ENCODE measurements at regions not wholly inside any gene's neighbourhood (a gene's known extent, or its start where the extent isn't known, plus 50 kb on each side); places are given as distances from the start of the nearest gene placed in this dataset.

DNA sequence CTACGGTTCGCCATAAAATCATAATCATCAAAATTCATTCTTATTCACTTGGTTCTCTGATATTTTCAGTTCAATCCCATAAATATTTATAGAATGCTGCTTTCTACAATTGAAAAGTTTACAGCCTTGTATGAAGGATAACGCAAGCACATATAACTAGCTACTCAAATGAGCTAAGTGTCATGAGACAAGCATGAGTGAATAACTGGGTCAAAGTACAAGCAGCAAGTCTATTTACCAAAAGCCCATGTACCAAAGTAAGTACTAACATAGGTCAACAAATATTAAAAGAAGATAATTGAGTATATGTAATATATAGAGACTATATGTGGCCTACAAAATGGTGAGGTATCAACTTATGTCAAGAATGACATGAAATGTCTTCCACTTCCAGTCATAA is 596.6 kb downstream of the GBE1 start:
- TF ChIP-seq, protein P1, sequence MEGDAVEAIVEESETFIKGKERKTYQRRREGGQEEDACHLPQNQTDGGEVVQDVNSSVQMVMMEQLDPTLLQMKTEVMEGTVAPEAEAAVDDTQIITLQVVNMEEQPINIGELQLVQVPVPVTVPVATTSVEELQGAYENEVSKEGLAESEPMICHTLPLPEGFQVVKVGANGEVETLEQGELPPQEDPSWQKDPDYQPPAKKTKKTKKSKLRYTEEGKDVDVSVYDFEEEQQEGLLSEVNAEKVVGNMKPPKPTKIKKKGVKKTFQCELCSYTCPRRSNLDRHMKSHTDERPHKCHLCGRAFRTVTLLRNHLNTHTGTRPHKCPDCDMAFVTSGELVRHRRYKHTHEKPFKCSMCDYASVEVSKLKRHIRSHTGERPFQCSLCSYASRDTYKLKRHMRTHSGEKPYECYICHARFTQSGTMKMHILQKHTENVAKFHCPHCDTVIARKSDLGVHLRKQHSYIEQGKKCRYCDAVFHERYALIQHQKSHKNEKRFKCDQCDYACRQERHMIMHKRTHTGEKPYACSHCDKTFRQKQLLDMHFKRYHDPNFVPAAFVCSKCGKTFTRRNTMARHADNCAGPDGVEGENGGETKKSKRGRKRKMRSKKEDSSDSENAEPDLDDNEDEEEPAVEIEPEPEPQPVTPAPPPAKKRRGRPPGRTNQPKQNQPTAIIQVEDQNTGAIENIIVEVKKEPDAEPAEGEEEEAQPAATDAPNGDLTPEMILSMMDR (IDR thresholded peaks at IDR 0.05) = no peak
- TF ChIP-seq POLR2A (IDR thresholded peaks at IDR 0.05) = no peak
- Histone ChIP-seq H3K9me3 (no peaks in the 10 kb centered on the region), H3K4me1 (no peaks in the 10 kb centered on the region), H3K4me3 (no peak overlapping the region), H3K27ac (no peak overlapping the region), H3K27me3 (no peaks in the 10 kb centered on the region), H3K36me3 (no peaks in the 10 kb centered on the region)
- DNase-seq = no peak
- intact Hi-C loops (cut with DNase I) = no loop called here
- 81 to 88% methylated on average over 3 of the region's 3 CpGs for WGBS, 2 donors

DNA sequence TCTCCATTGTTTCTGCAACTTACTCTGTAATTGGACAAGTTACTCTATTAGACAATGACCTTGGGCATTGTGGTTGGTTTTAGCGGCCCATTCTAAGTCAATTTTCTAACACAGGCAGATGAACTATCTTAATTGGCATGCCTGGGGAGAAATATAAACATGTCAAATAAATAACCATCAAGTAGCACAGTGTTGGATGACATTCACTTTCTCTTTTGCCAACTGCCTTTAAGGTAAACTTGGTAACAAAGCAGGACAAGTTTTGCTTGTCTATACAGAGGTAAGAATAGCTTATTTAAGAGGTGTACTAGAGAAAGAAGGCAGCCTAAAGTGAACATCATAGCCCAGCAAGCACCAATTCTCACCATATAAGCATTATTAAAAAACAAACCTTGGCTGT is 599.6 kb downstream of the GBE1 start:
- Histone ChIP-seq H3K27ac (no peak overlapping the region), H3K27me3 (no peaks in the 10 kb centered on the region), H3K9me3 (no peaks in the 10 kb centered on the region), H3K4me1 (no peaks in the 10 kb centered on the region), H3K4me3 (no peak overlapping the region), H3K36me3 (no peaks in the 10 kb centered on the region)
- intact Hi-C loops (cut with DNase I) = no loop called here
- WGBS, 2 donors = 73 to 100% methylated on average over 1 of the region's 1 CpG
- no peak for DNase-seq
- TF ChIP-seq POLR2A (IDR thresholded peaks at IDR 0.05) = no peak
- TF ChIP-seq, protein P1 (IDR thresholded peaks at IDR 0.05) = no peak

DNA sequence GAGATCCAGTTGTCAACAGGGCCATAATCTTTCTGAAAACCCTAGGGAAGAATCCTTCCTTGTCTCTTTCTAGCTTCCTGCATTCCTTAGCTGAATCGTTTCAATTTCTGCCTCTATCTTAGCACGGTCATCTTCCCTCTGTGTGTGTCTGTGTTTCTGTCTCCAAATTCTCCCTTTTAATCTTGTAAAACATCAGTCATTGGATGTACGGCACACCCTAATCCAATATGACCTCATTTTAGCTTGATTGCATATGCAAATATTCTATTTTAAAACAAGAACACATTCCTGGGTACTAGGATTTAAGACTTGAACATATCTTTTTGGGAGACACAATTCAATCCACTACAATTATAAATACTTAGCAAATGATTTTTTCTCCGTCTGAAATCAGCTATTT is 600.3 kb downstream of the GBE1 start:
- H3K9me3 ChIP-seq = peaks cover 0 to 2% (median 0%) of the 10 kb centered on the region in 3 donors
- no peaks in the 10 kb centered on the region for H3K36me3 ChIP-seq
- DNase-seq = no peak
- intact Hi-C loops (cut with DNase I) = no loop called here
- TF ChIP-seq, protein P1 (IDR thresholded peaks at IDR 0.05) = no peak
- TF ChIP-seq POLR2A (IDR thresholded peaks at IDR 0.05) = no peak
- WGBS, 2 donors = 52 to 54% methylated on average over 4 of the region's 4 CpGs
- no peaks in the 10 kb centered on the region for H3K27me3 ChIP-seq
- H3K4me3 ChIP-seq = no peak overlapping the region
- no peaks in the 10 kb centered on the region for H3K4me1 ChIP-seq
- H3K27ac ChIP-seq = no peak overlapping the region

DNA sequence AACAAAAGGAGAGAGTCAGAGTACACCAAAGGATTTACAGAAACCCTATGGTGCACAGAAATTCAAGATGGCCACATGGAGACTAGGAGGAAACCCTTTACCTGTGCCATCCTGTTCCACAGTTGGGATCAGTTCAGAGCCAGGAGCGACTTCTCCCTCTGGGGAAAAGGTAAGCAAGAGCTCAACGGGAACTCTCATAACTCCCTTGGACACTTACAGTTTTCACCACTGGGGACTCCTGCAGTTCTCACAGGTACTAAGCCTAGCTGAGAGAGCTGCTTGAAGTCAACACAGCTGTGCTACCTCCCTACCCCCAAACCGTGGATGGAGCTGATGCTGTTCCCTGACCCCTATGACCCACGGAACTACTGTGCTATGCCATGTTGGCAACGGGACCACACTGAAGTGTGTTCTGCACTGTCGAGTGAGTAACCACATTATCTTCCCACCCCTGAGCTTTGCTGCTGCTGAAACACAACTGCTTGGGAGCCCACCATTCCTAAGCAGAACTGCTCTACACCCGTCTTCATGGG is 606.8 kb downstream of the GBE1 start:
- 65 to 94% methylated on average over 4 to 5 of the region's 7 CpGs for WGBS, 2 donors
- peaks cover 0 to 9% (median 0%) of the 10 kb centered on the region in 3 donors for H3K9me3 ChIP-seq
- H3K4me1 ChIP-seq = no peaks in the 10 kb centered on the region
- intact Hi-C loops (cut with DNase I) = no loop called here
- H3K27me3 ChIP-seq = no peaks in the 10 kb centered on the region
- no peak overlapping the region for H3K27ac ChIP-seq
- no peak overlapping the region for H3K4me3 ChIP-seq
- no peak for TF ChIP-seq POLR2A (IDR thresholded peaks at IDR 0.05)
- TF ChIP-seq, protein P1 (IDR thresholded peaks at IDR 0.05) = no peak
- DNase-seq = no peak
- no peaks in the 10 kb centered on the region for H3K36me3 ChIP-seq

DNA sequence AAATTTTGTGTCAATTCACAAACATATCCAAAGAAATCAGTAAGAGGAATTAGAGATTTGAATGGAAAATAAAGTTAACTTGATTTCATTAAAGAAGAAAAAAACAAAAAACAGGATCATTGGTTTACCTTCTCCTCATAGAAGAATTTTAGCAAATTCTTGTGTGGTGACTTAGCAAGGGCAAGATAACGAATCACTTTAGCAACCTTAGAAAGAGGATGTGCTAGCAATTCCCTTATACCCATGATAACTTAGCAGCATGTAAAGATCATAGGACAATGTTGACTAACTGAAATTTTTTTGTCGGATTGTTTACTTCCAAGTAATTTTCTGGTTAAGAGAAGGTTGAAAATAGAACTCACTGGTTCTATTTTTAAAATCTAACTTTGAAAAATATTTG is 609.3 kb downstream of the GBE1 start:
- intact Hi-C loops (cut with DNase I) = no loop called here
- no peak overlapping the region for H3K27ac ChIP-seq
- H3K4me3 ChIP-seq = no peak overlapping the region
- no peak for DNase-seq
- no peak for TF ChIP-seq POLR2A (IDR thresholded peaks at IDR 0.05)
- TF ChIP-seq, protein P1 (IDR thresholded peaks at IDR 0.05) = no peak
- peaks cover 0 to 9% (median 0%) of the 10 kb centered on the region in 3 donors for H3K9me3 ChIP-seq
- H3K27me3 ChIP-seq = no peaks in the 10 kb centered on the region
- H3K36me3 ChIP-seq = no peaks in the 10 kb centered on the region
- WGBS, 2 donors = 62 to 72% methylated on average over 2 of the region's 2 CpGs
- H3K4me1 ChIP-seq = no peaks in the 10 kb centered on the region

Data from esophagus squamous epithelium (tissue), 5 donors.